ENCODE measurements at regions not wholly inside any gene's neighbourhood (a gene's known extent, or its start where the extent isn't known, plus 50 kb on each side); places are given as distances from the start of the nearest gene placed in this dataset.
"Not testable (repeated sequence)": the region's sequence is repeated elsewhere in the genome, so short reads cannot be mapped to it uniquely, and the experiment has no call there.

GRCh38 chr1:233722212-233722979 is 108.5 kb downstream of the KCNK1 start:
- DNase-seq (ENCODE audit: low read depth) = no peak

DNA sequence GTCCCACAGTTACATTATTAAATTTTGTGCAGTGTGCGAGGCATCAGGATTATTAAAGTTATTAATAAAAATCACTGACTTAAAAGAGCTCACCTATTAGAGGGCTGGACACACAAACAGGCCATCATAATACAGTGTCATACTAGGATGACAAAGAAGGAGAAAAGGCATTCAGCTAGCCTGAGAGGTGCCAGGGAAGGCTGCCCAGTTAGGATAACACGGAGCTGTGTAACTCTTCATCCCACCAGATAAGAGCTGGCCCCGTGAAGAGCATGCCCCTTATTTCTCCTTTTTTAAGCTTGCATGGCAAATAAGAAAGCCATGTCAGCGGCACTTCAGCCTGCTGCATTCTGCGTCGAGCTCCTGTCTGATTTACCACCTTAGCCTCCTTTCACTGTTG is 109.5 kb downstream of the KCNK1 start:
- no peak for DNase-seq (ENCODE audit: low read depth)

GRCh38 chr1:233724131-233724631 is 110.3 kb downstream of the KCNK1 start:
- DNase-seq (ENCODE audit: low read depth) = not testable (repeated sequence)

GRCh38 chr1:233725423-233725822 is 111.5 kb downstream of the KCNK1 start:
- no peak for DNase-seq (ENCODE audit: low read depth)

DNA sequence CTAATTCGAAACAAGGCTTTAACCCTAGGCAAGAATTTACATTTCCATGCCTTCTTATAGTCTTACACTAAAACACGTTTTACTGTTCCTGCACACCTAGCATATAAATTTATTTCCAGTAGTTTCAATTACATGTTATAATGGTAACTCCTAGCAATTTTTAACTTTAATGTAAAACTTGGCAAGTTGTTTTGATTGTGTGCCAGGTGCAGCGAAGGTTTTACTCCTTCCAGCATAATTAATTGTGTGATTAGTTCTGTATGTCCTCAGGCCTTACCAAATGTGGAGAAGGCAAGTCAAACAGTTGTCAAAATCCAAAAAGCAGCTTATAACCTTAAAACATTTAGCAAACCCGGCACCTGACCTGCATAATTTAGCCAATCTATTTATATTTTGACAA is 114.8 kb downstream of the KCNK1 start:
- DNase-seq (ENCODE audit: low read depth) = no peak

GRCh38 chr1:233730380-233730779 is 116.5 kb downstream of the KCNK1 start:
- no peak for DNase-seq (ENCODE audit: low read depth)

DNA sequence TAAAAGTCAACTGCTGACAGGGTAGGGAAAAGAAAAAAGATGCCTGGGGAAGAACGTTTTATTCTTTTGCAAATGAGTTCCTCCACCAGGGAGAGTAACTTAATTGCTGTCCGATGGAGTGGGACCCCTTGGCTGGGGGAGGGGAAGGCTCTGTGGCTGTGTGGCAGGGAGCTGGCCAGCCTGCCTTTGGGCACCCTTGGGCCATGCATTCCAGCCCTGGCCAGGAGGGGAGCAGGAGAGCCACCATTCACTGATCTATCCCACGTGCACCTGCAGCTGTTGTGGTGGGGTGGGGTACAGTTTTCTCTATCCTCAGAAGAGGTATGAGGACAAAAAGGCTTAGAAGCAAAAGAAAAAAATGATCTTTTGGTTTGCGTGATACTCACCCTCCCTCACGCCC is 116.9 kb downstream of the KCNK1 start:
- DNase-seq (ENCODE audit: low read depth) = no peak

GRCh38 chr1:233732206-233732605 is 118.3 kb downstream of the KCNK1 start:
- DNase-seq (ENCODE audit: low read depth) = no peak

- DNase-seq (ENCODE audit: low read depth) = no peak
Measured at GRCh38 chr1:233734456-233734855, 120.5 kb downstream of the KCNK1 start.

GRCh38 chr1:233735331-233735730 is 121.4 kb downstream of the KCNK1 start:
- no peak for DNase-seq (ENCODE audit: low read depth)

DNA sequence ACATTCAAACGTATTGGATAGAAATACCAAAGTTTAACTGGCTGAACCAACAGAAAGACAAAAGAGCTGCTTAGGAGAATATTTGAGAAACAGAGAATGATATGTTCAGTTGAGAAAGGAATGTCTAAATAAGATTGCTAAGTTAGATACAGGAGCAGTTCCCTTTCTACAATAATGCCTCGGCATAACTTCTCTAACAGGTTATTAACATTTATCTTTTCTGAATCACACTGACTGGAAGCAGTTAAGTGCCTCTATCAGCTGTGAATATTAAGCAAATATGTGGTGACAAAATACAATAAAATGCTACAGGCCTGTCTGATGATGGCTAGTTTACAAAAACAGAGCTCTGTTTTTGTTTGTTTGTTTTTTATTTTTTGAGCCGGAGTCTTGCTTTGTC is 121.9 kb downstream of the KCNK1 start:
- DNase-seq (ENCODE audit: low read depth) = no peak

- DNase-seq (ENCODE audit: low read depth) = no peak
Measured at GRCh38 chr1:233737341-233737740, 123.4 kb downstream of the KCNK1 start.

DNA sequence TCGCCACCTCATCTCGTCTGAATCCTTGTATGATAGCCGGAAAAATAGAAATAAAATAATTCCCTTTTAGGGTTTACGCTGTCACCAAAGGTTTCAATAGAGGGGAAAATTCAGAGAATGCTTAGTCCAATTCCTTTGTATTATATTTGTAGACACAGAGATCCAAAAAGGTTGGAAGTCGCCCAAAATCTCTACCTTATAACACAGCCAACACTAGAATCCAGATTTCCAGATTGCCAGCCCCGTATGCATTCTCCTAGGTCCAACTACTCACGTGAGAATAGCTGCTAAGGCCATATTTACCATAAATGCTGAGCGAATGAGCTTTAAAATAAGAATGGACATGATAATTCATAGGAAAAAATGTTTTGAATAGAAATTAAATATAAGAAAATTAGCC is 124.5 kb downstream of the KCNK1 start:
- no peak for DNase-seq (ENCODE audit: low read depth)

GRCh38 chr1:233738850-233739249 is 124.9 kb downstream of the KCNK1 start:
- no peak for DNase-seq (ENCODE audit: low read depth)

DNA sequence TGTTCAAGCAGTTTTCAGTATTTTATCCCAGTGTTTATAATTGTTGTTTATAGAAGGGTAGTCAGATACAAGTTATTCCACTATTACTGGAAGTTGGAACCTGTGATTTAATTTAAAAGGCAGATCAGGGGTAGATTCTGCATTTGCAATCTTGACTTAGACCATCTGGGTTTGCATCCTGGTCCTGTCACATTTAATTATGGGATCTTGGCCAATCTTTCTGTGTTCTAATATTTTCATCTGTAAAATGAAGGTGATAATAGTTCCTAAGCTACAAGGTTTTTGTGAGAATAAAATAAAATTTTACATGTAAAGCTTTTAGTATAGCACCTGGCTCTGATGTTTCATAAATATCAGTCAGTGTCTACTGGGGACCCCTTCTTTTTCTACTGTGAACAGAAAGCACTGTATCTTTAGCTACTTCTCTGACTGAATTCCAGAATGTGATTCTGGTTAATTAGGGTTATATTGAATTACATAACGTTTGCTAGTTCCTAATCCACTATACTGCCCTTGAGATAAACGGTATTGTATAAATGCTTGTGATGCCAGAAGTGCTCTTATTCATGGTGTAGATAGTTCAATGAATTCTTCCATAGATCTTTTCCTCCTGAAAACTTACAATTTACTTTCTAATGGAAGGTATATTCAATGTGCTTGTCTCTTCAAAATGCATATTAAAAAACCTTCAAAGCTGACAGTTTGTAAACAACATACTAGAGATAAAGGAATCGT is 131.0 kb downstream of the KCNK1 start:
- DNase-seq (ENCODE audit: low read depth) = no peak

GRCh38 chr1:233750139-233750538 is 136.2 kb downstream of the KCNK1 start:
- no peak for DNase-seq (ENCODE audit: low read depth)

DNA sequence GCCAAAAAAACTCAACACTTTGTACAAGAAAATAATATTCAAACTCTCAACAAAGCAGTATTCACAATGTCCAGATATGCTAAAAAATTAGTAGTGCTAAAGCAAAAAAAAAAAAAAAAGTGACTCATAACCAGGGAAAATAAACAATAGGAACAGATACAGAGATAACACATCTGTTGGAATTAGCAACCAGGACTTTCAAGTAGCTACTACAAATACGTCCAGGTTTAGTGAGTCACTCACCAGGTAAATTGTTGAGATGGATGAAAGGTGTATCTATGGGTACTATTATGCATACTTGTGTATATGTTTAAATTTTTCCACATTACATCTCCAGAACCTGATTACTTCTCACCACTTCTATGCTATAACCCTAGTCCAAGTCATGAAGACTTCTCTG is 144.8 kb upstream of the SLC35F3 start:
- DNase-seq (ENCODE audit: low read depth) = no peak

GRCh38 chr1:233764304-233764703 is 140.2 kb upstream of the SLC35F3 start:
- not testable (repeated sequence) for DNase-seq (ENCODE audit: low read depth)

DNA sequence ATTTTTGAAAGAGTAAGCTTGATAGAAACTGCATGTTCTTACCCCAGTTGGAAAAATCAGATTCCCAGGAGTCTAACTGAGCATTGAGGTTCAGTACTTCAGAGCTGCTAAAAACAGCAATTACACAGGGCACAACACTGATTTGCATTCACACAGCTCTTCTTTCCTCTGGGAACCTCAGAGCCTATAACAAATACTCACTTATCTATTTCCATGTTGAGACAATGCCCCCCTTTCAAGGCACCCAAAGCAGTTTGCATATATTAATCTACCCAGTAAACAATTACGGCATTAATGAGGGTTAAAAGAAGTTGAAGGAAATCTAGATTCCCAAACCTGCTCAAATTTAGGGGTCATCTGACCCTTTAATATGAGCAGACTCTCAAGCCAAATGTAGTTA is 126.9 kb upstream of the SLC35F3 start:
- no peak for DNase-seq (ENCODE audit: low read depth)

DNA sequence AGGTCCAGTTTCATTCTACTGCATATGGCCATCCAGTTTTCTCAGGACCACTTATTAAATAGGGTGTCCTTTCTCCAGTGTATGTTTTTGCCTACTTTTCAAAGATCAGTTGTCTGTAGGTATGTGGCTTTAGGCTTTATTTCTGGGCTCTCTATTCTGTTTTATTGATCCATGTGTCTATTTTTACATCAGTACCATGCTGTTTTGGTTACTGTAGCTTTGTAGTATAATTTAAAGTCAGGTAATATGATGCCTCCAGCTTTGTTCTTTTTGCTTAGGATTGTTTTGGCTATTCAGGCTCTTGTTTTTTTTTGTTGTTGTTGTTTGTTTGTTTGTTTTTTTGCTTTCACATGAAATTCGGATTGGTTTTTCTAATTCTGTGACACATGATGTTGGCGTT is 124.4 kb upstream of the SLC35F3 start:
- no peak for DNase-seq (ENCODE audit: low read depth)

- no peak for DNase-seq (ENCODE audit: low read depth)
Measured at GRCh38 chr1:233782937-233783586, 121.4 kb upstream of the SLC35F3 start.

GRCh38 chr1:233787599-233787998 is 116.9 kb upstream of the SLC35F3 start:
- DNase-seq (ENCODE audit: low read depth) = no peak

GRCh38 chr1:233788687-233789086 is 115.8 kb upstream of the SLC35F3 start:
- no peak for DNase-seq (ENCODE audit: low read depth)
